ENCODE measurements at regions not wholly inside any gene's neighbourhood (a gene's known extent, or its start where the extent isn't known, plus 50 kb on each side); places are given as distances from the start of the nearest gene placed in this dataset.

GRCh38 chr6:169847901-169848311, 96.5 kb downstream of the ERMARD start:
- DNase-seq (ENCODE audit: low spot score), result no peak

- DNase-seq (ENCODE audit: low spot score), result no peak
These were observed 95.8 kb downstream of the ERMARD start for GRCh38 chr6:169847141-169847674.

DNA sequence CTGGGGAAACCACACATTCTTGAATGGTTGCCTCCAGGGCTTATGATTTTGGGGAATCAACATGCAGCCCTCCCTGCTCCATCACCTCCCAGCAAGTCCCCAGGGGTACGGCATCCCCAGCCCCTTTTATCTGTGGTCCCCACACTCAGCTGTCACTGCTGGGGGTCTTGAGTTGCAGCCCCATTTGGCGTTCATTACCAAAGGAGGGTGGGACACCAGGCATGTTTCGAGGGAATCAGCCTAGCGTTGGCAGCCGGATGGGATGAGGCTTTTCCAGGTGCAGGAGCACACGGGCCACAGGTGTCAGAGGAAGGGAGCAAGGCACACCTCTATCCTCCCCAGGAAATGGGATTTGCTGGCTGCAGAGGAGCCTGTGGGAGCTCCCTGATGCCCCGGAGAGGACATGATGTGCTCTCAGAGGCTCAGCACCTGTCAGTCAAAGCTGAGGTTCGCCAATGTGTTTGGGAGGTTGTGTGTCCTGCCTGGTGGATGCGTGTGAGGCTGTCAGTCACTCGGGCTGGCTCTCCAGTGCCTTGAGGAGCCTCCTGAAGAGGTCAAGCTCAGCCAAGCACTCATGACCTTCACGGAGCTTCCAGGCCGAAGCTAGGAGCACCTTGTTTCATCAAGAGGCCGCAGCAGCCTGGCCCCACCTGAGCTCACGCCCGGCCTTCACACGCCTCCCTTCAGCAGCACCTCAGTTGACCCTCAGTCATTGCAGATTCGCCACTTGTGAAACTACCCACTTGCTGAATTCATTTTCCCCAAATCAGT, 95.0 kb downstream of the ERMARD start:
- DNase-seq (ENCODE audit: low spot score), result no peak

DNA sequence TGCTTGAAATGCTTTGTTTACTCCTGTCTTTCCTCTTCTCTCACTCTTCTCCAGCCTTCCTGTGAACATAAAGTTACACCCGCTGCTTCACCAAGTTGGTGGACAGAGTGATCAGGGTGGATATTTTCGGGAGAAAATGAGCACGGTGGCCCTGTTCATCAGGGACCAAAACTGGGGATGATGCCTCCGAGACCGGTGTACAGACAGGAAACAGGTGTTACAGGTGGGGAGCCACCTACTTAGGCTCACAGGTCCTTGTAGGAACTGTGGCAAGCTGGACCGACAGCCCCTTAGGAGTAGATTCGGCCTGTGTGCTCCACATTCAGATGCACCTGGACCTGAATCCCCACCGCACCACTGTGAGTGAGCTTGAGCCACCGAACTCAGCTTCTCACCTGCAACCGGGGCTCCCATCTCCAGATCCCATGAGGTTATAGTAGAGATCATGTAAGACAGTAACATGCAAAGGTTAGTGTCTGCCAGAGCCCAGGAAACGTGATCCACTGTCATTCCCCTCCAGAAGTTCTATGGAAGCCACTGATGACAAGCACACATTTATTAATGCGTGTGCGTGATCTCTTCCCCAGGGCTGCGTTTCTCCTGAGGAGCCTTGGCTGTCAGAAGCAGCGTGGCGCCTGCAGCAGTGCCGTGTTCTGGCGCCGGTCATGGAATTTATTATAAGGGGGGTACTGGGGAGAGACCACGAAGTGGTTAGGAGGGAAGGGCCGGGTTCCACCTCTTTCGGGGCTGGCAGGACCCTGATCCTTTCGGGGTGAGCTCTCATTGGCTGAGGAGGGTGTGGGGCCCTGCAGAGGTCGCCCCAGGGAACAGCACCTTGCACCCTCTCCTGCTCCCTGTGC, 94.2 kb downstream of the ERMARD start:
- DNase-seq (ENCODE audit: low spot score), result no peak

- DNase-seq (ENCODE audit: low spot score), result no peak
These were observed 93.5 kb downstream of the ERMARD start for GRCh38 chr6:169844946-169845345.

DNA sequence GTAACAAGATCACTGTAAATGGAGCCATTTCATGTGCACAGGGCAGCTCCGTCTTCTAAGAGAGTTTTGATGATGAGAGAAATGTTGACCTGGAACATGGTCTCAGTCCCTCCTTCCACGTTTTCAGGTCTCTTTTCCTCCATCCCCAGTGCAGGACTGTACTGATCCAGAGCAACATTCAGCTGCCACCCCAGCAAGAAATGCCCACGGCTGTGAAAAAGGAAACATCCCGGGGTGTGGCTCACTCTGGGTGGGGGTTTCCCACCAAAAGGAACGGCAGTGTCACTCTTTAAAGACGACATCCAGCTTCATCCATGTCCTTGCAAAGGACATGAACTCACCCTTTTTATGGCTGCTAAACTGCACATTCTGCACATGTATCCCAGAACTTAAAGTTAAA, 92.6 kb downstream of the ERMARD start:
- DNase-seq (ENCODE audit: low spot score), result no peak

- DNase-seq (ENCODE audit: low spot score), result no peak
These were observed 91.7 kb downstream of the ERMARD start for GRCh38 chr6:169843110-169843509.

- DNase-seq (ENCODE audit: low spot score), result no peak
These were observed 90.6 kb downstream of the ERMARD start for GRCh38 chr6:169841907-169842606.

GRCh38 chr6:169841251-169841650, 89.8 kb downstream of the ERMARD start:
- no peak for DNase-seq (ENCODE audit: low spot score)

DNA sequence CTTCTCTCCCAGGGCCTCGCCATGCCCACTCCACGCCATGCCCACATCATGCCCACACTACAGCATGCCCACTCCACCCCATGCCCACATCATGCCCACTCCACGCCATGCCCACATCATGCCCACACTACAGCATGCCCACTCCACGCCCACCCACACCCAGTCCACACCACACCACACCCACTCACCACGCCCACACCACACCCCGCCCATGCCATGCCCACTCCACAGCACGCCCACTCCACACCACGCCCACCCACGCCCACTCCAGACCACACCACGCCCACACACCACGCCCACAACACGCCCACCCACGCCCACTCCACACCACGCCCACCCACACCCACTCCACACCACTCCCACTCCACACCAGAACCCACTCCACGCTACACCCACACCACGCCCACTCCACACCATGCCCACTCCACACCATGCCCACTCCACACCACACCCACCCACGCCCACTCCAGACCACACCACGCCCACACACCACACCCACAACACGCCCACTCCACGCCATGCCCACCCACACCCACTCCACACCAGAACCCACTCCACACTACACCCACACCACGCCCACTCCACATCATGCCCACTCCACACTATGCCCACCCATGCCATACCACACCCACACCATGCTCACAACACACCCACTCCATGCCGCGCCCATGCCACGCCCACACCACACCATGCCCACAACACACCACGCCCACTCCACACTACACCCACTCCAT, 88.6 kb downstream of the ERMARD start:
- DNase-seq (ENCODE audit: low spot score), result no peak

DNA sequence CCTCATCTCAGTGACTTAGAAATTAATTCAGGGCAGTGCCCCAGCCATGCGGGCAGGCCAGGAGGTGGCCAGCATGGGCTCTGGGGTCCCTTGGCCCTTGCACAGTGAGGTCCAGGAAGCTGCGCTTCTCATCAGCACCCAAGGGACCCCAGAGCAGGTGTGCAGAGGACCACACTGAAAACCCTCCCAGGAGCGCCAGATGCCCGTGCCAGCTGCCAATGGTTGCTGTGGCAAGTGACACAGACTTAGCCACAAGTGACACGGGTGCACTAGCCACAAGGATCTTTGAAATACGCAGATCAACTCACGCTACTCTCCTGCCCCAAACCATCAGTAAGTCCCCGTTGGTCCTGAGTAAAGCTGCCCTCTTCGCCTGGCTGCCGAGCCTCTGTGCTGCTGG, 88.1 kb downstream of the ERMARD start:
- DNase-seq (ENCODE audit: low spot score), result no peak

- no peak for DNase-seq (ENCODE audit: low spot score)
These were observed 87.6 kb downstream of the ERMARD start for GRCh38 chr6:169839029-169839481.

- no peak for DNase-seq (ENCODE audit: low spot score)
These were observed 87.1 kb downstream of the ERMARD start for GRCh38 chr6:169838346-169839028.

GRCh38 chr6:169837529-169838250, 86.3 kb downstream of the ERMARD start:
- DNase-seq (ENCODE audit: low spot score), result no peak

- DNase-seq (ENCODE audit: low spot score), result no peak
These were observed 81.9 kb downstream of the ERMARD start for GRCh38 chr6:169833258-169833794.

DNA sequence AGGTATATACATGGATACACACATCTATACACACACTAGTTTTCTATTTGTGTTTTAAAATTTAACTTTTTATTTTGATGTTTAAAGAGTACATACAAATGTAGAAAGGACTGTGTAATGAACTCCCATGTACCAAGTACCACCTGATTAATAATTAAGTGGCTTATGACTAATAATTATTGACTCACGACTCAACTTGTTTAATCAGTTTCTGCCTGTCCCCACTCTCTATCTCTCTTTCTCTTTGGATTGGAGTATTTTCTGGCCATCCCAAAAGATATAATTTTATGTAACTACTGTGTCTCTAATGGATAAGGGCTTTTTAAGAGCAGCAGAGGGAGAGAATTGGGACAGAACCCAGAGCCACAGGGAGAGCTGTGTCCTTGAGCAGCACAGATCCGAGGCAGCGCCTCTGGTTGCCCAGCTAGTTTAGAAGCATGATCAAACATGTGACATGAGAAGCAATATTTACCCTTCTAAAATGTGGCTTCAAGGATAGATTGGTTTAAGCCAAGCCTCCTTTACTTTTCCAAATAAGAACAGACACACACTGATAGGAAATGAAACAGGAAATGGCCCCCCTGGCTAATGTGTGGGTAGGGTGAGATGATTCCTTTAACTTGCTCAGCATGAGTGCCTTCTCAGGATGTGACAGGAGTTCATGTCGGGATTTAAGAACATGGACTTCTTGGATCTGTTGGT, 81.0 kb downstream of the ERMARD start:
- DNase-seq (ENCODE audit: low spot score), result no peak

GRCh38 chr6:169831450-169832246, 80.2 kb downstream of the ERMARD start:
- peak; percentile 32 for DNase-seq (ENCODE audit: low spot score)
